Mesodermal cell (in vitro differentiated cells): ENCODE measurements at regions not wholly inside any gene's neighbourhood (a gene's known extent, or its start where the extent isn't known, plus 50 kb on each side); places are given as distances from the start of the nearest gene placed in this dataset.
"Not testable (repeated sequence)": the region's sequence is repeated elsewhere in the genome, so short reads cannot be mapped to it uniquely, and the experiment has no call there.

Source experiments
- H3K27ac ChIP-seq: 2 replicates; pipeline ENCODE4 v1.7.0; 2013; ENCODE audit warnings: mild to moderate bottlenecking, low read depth, low read length, moderate library complexity; ENCODE audit not compliant: severe bottlenecking
- H3K36me3 ChIP-seq: 2 replicates; pipeline ENCODE4 v1.7.1; 2013; ENCODE audit warnings: mild to moderate bottlenecking, low read length, moderate library complexity; ENCODE audit not compliant: control insufficient read depth, insufficient read depth
- H3K4me1 ChIP-seq: one replicate; pipeline ENCODE4 v1.7.1; 2013; ENCODE audit warnings: mild to moderate bottlenecking, low read length; ENCODE audit not compliant: insufficient read depth, control insufficient read depth, poor library complexity, severe bottlenecking
- H3K4me3 ChIP-seq: 2 replicates; pipeline ENCODE4 v1.7.0; 2013; ENCODE audit warnings: low read length, control low read depth, mild to moderate bottlenecking; ENCODE audit not compliant: insufficient read depth, poor library complexity, severe bottlenecking; ENCODE audit errors: extremely low read depth
- H3K9me3 ChIP-seq: 2 replicates; pipeline ENCODE4 v1.7.1; 2013; ENCODE audit warnings: mild to moderate bottlenecking, low read length, moderate library complexity; ENCODE audit not compliant: control insufficient read depth
- WGBS, 2 experiments: methylation state at CpG; one replicate each; pipeline ENCODE4 v1.1.5; 2013; ENCODE audit warnings: missing lambda C conversion rate in 2 of 2; ENCODE audit not compliant: insufficient coverage in 2 of 2; 5-methylcytosine and 5-hydroxymethylcytosine counted together

GRCh38 chr2:76175295-76175694 lies 464.6 kb upstream of the GCFC2 start:
- Histone ChIP-seq H3K4me3 (no peak overlapping the region), H3K9me3 (peaks cover 8% of the 10 kb centered on the region), H3K27ac (no peak overlapping the region), H3K4me1 (no peaks in the 10 kb centered on the region), H3K36me3 (no peaks in the 10 kb centered on the region)
- WGBS, 2 experiments, result 100% methylated on average over 1 of the region's 3 CpGs; no CpG with 5 or more reads in 1 of the 2 experiments

GRCh38 chr2:76174505-76174904 lies 463.8 kb upstream of the GCFC2 start:
- H3K27ac ChIP-seq, result no peak overlapping the region
- no peaks in the 10 kb centered on the region for H3K4me1 ChIP-seq
- no peaks in the 10 kb centered on the region for H3K36me3 ChIP-seq
- H3K9me3 ChIP-seq, result peaks cover 8% of the 10 kb centered on the region
- H3K4me3 ChIP-seq, result no peak overlapping the region
- WGBS, 2 experiments, result no CpG with 5 or more reads among the region's 2 CpGs

GRCh38 chr2:76173206-76173605 lies 462.5 kb upstream of the GCFC2 start:
- H3K27ac ChIP-seq, H3K36me3 ChIP-seq, H3K9me3 ChIP-seq, H3K4me3 ChIP-seq, H3K4me1 ChIP-seq: not testable (repeated sequence)
- WGBS, 2 experiments, result no CpG with 5 or more reads among the region's 1 CpG

- not testable (repeated sequence) for H3K4me3 ChIP-seq, H3K27ac ChIP-seq, H3K9me3 ChIP-seq, H3K4me1 ChIP-seq, H3K36me3 ChIP-seq
These were observed 461.5 kb upstream of the GCFC2 start for GRCh38 chr2:76172154-76172595.

- Histone ChIP-seq H3K9me3 (no peaks in the 10 kb centered on the region), H3K27ac (no peak overlapping the region), H3K4me1 (no peaks in the 10 kb centered on the region), H3K4me3 (no peak overlapping the region), H3K36me3 (no peaks in the 10 kb centered on the region)
- 57% methylated on average over 1 of the region's 2 CpGs; no CpG with 5 or more reads in 1 of the 2 experiments for WGBS, 2 experiments
These were observed 460.1 kb upstream of the GCFC2 start for GRCh38 chr2:76170856-76171255.

GRCh38 chr2:76170009-76170384 lies 459.3 kb upstream of the GCFC2 start:
- Histone ChIP-seq H3K9me3 (no peaks in the 10 kb centered on the region), H3K27ac (no peak overlapping the region), H3K4me3 (no peak overlapping the region), H3K36me3 (no peaks in the 10 kb centered on the region), H3K4me1 (no peaks in the 10 kb centered on the region)
- no CpG with 5 or more reads among the region's 1 CpG for WGBS, 2 experiments

GRCh38 chr2:76169276-76170008 lies 458.7 kb upstream of the GCFC2 start:
- H3K36me3 ChIP-seq, result no peaks in the 10 kb centered on the region
- H3K9me3 ChIP-seq, result no peaks in the 10 kb centered on the region
- H3K4me3 ChIP-seq, result no peak overlapping the region
- no peaks in the 10 kb centered on the region for H3K4me1 ChIP-seq
- H3K27ac ChIP-seq, result no peak overlapping the region
- WGBS, 2 experiments, result no CpG with 5 or more reads among the region's 2 CpGs

- H3K4me1 ChIP-seq, result no peaks in the 10 kb centered on the region
- 100% methylated on average over 1 of the region's 4 CpGs; no CpG with 5 or more reads in 1 of the 2 experiments for WGBS, 2 experiments
These were observed 453.1 kb upstream of the GCFC2 start for GRCh38 chr2:76163860-76164259.

GRCh38 chr2:76160670-76161069 lies 450.0 kb upstream of the GCFC2 start:
- H3K4me1 ChIP-seq, result no peaks in the 10 kb centered on the region
- no peak overlapping the region for H3K4me3 ChIP-seq
- no peaks in the 10 kb centered on the region for H3K36me3 ChIP-seq
- no peaks in the 10 kb centered on the region for H3K9me3 ChIP-seq
- 90% methylated on average over 2 of the region's 3 CpGs; no CpG with 5 or more reads in 1 of the 2 experiments for WGBS, 2 experiments
- no peak overlapping the region for H3K27ac ChIP-seq

More at GRCh38 chr2:76163860-76164259, 453.1 kb upstream of the GCFC2 start:
- H3K36me3 ChIP-seq, result no peaks in the 10 kb centered on the region
- no peaks in the 10 kb centered on the region for H3K9me3 ChIP-seq
- H3K27ac ChIP-seq, result no peak overlapping the region
- no peak overlapping the region for H3K4me3 ChIP-seq

- Histone ChIP-seq H3K27ac (no peak overlapping the region), H3K9me3 (no peaks in the 10 kb centered on the region), H3K36me3 (no peaks in the 10 kb centered on the region), H3K4me1 (no peaks in the 10 kb centered on the region), H3K4me3 (no peak overlapping the region)
- WGBS, 2 experiments, result no CpG with 5 or more reads among the region's 1 CpG
These were observed 448.4 kb upstream of the GCFC2 start for GRCh38 chr2:76159042-76159648.

GRCh38 chr2:76157531-76157930 lies 446.8 kb upstream of the GCFC2 start:
- 80 to 89% methylated on average over 1 of the region's 2 CpGs for WGBS, 2 experiments
- Histone ChIP-seq H3K27ac (no peak overlapping the region), H3K9me3 (no peaks in the 10 kb centered on the region), H3K4me3 (no peak overlapping the region), H3K4me1 (no peaks in the 10 kb centered on the region), H3K36me3 (no peaks in the 10 kb centered on the region)
